IPS-NIHi7 (cell line): ENCODE measurements at regions not wholly inside any gene's neighbourhood (a gene's known extent, or its start where the extent isn't known, plus 50 kb on each side); places are given as distances from the start of the nearest gene placed in this dataset.
"Not testable (repeated sequence)": the region's sequence is repeated elsewhere in the genome, so short reads cannot be mapped to it uniquely, and the experiment has no call there.

ENCODE experiments used
- DNase-seq: peaks from one replicate; pipeline ENCODE4 v3.0.0; 2012; ENCODE audit warnings: mixed read lengths; ENCODE audit errors: extremely low spot score

GRCh38 chr4:147246096-147246495 is 234.8 kb upstream of the EDNRA start:
- no peak for DNase-seq

DNA sequence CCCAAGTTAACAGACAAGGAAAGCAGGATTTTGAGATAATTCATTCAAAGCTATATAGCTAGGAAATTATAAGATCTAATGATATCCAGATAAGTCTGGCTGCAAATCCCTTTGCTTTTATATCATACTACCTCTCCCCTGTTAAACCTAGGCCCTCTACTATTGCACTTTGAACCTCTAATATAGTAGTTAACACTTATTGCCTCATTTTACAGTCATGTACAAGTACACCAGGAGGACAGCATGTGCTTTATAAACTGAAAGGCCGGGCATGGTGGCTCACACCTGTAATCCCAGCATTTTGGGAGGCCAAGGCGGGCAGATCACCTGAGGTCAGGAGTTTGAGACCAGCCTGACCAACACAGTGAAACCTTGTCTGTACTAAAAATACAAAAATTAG is 234.4 kb upstream of the EDNRA start:
- not testable (repeated sequence) for DNase-seq

GRCh38 chr4:147247579-147247978 is 233.3 kb upstream of the EDNRA start:
- no peak for DNase-seq

DNA sequence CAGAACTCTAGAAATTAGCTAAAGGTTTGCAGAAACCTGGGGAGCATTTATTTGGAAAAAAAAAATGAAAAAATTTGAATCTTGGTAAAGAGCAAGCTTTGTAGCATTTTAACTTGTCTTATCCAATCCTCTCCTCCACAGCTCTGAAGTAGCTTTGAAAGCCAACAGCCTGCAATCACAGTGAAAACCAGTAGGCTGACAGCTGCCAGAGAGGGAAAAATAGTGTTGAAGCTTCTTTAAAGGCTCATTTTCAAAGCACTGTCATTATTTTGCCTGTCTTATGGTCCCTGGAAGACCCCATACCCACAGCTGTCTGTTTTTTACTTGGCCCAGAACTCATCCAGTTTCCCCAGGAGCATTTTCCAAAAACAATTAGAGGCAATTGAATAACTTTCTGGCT is 230.8 kb upstream of the EDNRA start:
- no peak for DNase-seq

DNA sequence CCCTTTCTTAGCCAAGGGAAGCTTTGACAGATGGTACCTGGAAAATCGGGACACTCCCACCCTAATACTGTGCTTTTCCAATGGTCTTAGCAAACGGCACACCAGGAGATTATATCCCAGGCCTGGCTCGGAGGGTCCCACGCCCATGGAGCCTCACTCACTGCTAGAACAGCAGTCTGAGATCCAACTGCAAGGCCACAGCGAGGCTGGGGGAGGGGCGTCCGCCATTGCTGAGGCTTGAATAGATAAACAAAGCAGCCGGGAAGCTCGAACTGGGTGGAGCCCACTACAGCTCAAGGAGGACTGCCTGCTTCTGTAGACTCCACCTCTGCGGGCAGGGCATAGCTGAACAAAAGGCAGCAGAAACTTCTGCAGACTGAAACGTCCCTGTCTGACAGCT is 225.6 kb upstream of the EDNRA start:
- DNase-seq, result not testable (repeated sequence)

GRCh38 chr4:147259271-147259670 is 221.6 kb upstream of the EDNRA start:
- not testable (repeated sequence) for DNase-seq

DNA sequence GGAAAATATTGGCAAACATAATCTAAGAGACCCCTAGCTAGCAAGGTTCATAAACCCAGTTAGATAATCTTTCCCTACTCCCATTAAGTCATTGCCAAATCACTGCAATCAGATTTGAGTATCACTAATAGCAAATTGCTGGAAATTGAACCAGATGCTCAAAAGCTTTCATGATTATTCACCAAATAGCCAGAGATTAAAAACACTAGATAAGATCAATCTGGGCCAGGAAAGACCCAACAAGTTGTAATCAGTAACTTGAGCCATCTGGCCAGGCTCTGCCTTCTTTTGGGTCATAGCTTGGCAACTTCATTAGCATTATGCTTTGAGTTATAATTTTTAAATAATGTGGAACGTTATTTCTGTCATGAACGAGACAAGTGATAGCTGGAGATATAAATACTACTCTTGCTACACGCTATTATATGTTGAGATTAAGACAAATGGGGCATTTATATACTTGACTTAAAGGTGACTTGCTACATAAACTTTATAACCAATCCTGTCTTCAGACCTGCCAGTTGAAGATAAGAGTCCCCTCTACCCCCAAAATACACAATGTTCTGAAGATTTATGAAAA is 196.6 kb upstream of the EDNRA start:
- DNase-seq, result no peak

DNA sequence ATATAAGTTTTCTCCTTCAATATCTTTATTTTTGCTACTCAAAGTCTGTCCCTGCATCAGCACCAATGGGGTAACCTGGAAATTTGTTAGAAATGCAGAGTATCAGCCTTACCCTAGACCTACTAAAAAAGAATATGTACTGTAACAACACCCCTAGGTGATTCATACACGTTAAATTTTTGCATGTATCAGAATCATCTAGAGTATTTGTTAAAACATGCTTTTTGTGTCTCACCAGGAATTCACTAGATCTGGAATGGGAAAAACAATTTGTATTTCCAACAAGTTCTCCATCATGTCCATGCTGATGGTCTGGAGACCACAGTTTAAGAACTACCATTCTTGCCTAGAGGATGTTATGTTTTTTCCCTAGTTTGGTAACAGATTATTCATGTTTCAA is 196.0 kb upstream of the EDNRA start:
- no peak for DNase-seq

DNA sequence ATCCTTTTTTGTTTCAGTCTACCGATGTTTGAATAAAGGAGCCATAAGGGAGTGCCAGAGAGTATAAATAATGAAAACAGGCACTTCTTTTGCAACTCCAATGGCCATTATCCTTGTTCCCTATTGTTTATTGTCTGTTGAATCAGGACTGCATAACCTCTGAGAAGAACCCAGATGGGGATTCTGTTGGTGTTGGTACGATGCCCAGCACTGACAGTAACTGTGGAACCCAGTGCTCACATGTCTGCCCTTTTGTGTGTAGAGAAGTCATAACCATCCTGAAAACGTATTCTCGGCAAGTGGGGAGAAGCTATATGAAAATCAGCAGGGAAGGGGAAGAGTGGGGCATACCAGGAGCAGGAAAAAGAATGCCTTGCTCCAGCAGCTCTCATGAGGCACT is 195.1 kb upstream of the EDNRA start:
- DNase-seq, result no peak

DNA sequence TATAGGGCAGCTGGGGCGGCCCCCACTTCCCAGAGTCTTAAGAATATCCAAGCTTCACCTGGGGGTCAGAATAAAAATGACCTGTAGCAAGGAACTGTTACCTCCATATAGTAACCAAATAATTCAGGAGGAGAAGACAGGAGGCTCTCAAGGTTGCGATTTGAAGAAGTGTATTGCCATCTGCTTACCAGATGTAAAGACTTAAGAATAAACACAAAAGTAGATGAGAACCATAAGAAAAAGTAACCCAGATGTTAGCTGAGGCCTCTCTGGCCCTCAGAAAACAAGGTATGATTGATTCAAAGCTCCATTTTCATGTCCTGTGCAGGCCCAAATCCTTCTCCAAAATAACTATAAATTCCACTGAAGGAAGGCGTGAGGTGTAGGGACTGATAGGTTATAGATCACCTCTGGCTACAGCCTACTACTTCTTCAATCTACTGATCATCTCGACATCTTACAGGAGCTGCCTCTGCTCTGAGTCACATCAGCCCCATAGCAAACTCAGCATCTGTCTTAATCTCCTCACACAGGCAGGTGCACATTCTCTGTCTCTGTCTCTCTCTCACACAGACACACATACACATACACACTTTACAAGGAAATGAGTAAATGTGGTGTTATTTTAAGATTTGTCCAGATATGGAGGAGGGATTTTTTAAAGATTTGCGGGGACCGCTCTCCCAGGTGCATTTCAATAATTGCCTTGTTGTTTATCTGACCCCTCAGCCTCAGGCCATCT is 193.9 kb upstream of the EDNRA start:
- DNase-seq, result no peak

GRCh38 chr4:147287588-147287890 is 193.4 kb upstream of the EDNRA start:
- no peak for DNase-seq

DNA sequence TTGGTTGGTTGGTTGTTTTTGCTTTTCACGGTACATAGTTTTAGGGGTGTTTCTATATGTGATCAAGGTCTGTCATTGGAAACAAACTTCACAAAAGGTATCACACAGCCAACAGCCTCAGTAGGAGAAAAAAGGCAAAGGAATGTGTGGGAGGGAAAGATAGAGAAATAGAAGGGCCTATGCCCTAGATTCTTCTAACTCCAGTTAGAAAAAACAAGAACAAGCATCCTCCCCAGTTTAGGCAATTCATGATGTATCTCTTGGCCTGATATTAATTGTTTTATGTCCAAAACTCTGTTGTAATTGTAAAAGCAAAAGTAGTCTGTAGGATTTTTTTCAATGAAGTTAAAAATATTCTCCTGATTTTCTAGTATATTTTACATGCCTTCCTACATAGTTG is 192.4 kb upstream of the EDNRA start:
- DNase-seq, result no peak

DNA sequence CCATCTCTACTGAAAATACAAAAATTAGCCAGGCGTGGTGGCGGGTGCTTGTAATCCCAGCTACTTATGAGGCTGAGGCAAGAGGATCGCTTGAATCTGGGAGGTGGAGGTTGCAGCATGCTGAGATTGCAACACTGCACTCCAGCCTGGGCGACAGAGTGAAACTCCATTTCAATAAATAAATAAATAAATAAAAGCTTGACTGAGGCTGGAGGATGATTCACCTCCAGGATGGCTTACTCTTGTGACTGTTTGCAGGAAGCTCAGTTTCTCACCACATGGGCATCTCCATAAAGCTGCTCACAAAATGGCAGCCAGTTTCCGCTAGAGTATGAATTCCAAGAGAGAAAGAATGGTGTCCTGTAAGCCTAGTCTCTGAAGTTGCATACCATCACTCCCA is 191.7 kb upstream of the EDNRA start:
- no peak for DNase-seq

- DNase-seq, result not testable (repeated sequence)
Observed at GRCh38 chr4:147292604-147293313, 188.1 kb upstream of the EDNRA start.

GRCh38 chr4:147293314-147293677 is 187.6 kb upstream of the EDNRA start:
- not testable (repeated sequence) for DNase-seq

DNA sequence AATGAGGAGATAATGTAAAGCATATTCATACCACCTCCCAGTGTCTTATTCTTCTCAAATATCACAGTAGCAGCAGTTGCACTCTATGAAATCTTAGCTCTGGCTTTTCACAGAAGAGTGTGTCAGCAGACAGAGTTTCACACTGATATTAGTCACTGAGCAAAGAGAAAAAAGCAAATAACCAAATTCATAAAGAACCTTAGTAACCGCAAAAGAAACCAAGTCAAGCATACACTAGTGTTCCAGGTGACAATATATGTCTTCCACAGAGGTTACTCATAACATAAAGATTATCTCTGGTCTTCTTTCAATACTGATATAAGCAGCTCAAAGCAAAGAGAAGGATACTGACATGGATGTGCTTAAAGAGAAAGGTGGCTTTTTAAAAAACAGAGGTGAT is 181.7 kb upstream of the EDNRA start:
- DNase-seq, result no peak

GRCh38 chr4:147303174-147303872 is 177.6 kb upstream of the EDNRA start:
- DNase-seq, result no peak

GRCh38 chr4:147303873-147304229 is 177.0 kb upstream of the EDNRA start:
- no peak for DNase-seq

DNA sequence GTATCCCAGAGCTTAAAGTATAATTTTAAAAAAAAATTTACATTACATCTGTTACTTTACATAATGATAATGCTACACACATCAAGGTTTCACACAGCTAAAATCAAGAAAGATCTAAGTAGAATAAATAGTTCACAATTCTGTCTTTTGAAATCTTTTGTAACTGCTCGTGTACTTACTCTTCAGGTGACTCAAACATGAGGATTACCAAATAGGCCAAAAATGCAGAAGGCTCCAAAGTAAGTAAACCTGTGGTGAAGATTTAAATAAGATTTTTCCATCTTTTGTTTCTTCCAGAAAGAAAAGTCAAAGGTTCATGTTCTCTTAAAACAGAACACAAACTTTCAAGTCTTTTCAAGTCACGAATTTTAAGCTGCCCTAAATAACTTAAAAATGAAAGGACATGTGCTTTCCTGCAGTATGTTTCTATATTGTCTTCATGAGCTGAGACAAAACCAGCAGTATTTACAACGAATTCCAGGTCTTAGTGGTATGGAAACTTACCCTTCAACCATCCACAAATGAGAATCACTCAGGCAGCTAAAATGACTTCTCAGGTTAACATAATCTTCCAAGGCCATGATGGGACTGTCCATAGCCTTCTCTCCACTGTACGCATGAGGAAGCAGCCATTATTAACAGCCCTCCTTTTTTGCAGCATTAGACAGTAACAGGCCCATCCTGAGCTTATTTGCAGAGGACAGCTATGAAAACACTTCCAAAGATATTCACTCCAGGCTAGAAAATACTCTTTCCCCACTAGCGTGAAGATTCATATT is 172.8 kb upstream of the EDNRA start:
- DNase-seq, result no peak

GRCh38 chr4:147309434-147309833 is 171.5 kb upstream of the EDNRA start:
- no peak for DNase-seq

GRCh38 chr4:147310312-147310711 is 170.6 kb upstream of the EDNRA start:
- no peak for DNase-seq

DNA sequence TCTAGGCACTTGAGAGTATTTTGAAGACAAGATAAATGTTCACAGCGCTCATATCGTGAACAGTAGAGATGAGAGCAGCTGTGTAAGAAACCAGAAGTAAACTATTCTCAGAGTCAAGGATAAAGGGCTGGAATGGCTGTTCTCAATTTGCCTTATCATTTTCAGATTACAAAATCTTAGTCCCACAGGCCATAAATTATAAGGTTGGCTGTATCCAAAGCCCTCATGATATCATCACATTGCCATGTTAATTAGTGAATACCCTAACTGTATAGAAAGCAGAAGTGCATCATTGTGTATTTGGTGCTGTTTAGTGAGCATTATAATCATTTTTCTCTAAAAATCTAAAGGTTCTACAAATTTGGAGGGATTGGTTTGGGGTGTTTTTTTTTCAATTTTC is 168.9 kb upstream of the EDNRA start:
- no peak for DNase-seq
